ENCODE measurements at regions not wholly inside any gene's neighbourhood (a gene's known extent, or its start where the extent isn't known, plus 50 kb on each side); places are given as distances from the start of the nearest gene placed in this dataset.
"Not testable (repeated sequence)": the region's sequence is repeated elsewhere in the genome, so short reads cannot be mapped to it uniquely, and the experiment has no call there.

- no peak for DNase-seq
Measured at GRCh38 chr15:35697549-35698299, 151.8 kb upstream of the DPH6 start.

GRCh38 chr15:35698331-35698730 lies 152.4 kb upstream of the DPH6 start:
- no peak for DNase-seq

- DNase-seq = no peak
Measured at GRCh38 chr15:35698966-35699575, 153.1 kb upstream of the DPH6 start.

GRCh38 chr15:35700091-35700593 lies 154.2 kb upstream of the DPH6 start:
- DNase-seq = not testable (repeated sequence)

GRCh38 chr15:35701402-35702046 lies 155.6 kb upstream of the DPH6 start:
- DNase-seq = no peak

GRCh38 chr15:35702946-35703495 lies 157.1 kb upstream of the DPH6 start:
- DNase-seq = no peak

GRCh38 chr15:35705030-35705883 lies 159.3 kb upstream of the DPH6 start:
- no peak for DNase-seq

- DNase-seq = no peak
Measured at GRCh38 chr15:35705884-35706585, 160.1 kb upstream of the DPH6 start.

GRCh38 chr15:35712956-35713355 lies 167.0 kb upstream of the DPH6 start:
- no peak for DNase-seq

GRCh38 chr15:35713733-35714132 lies 167.8 kb upstream of the DPH6 start:
- DNase-seq = no peak

GRCh38 chr15:35717721-35718120 lies 171.8 kb upstream of the DPH6 start:
- no peak for DNase-seq

GRCh38 chr15:35720019-35720418 lies 174.1 kb upstream of the DPH6 start:
- no peak for DNase-seq

- no peak for DNase-seq
Measured at GRCh38 chr15:35720984-35721383, 175.0 kb upstream of the DPH6 start.

- DNase-seq = no peak
Measured at GRCh38 chr15:35721751-35722150, 175.8 kb upstream of the DPH6 start.

- no peak for DNase-seq
Measured at GRCh38 chr15:35722501-35722900, 176.5 kb upstream of the DPH6 start.

- no peak for DNase-seq
Measured at GRCh38 chr15:35723120-35723847, 177.3 kb upstream of the DPH6 start.

- DNase-seq = no peak
Measured at GRCh38 chr15:35723852-35724251, 177.9 kb upstream of the DPH6 start.

GRCh38 chr15:35724626-35725025 lies 178.7 kb upstream of the DPH6 start:
- DNase-seq = no peak

GRCh38 chr15:35725353-35725752 lies 179.4 kb upstream of the DPH6 start:
- no peak for DNase-seq

GRCh38 chr15:35727627-35728026 lies 181.7 kb upstream of the DPH6 start:
- DNase-seq = no peak

Data from T-helper 1 cell (primary cell).